OCI-LY1 (cell line): ENCODE measurements at regions not wholly inside any gene's neighbourhood (a gene's known extent, or its start where the extent isn't known, plus 50 kb on each side); places are given as distances from the start of the nearest gene placed in this dataset.

Source experiments
- CTCF ChIP-seq: fragments of 200-600 bp; sonication (generic), shearing (Covaris generic); IDR thresholded peaks from 2 replicates; pipeline ENCODE4 v1.5.1; 2017; ENCODE audit warnings: mild to moderate bottlenecking, antibody characterized with exemption, low read length, moderate library complexity, mixed read lengths
- EZH2 ChIP-seq: fragments of 200-600 bp; sonication (generic), shearing (Covaris generic); IDR thresholded peaks from 2 replicates; pipeline ENCODE4 v1.8.0; 2017; ENCODE audit warnings: borderline replicate concordance, mixed run types, mild to moderate bottlenecking, antibody characterized with exemption, low read length, moderate library complexity, mixed read lengths

- TF ChIP-seq CTCF, result no peak
- TF ChIP-seq EZH2, result no peak
Measured at GRCh38 chr2:39547811-39548719, 111.0 kb upstream of the MAP4K3 start.
